ENCODE measurements at regions not wholly inside any gene's neighbourhood (a gene's known extent, or its start where the extent isn't known, plus 50 kb on each side); places are given as distances from the start of the nearest gene placed in this dataset.
"Not testable (repeated sequence)": the region's sequence is repeated elsewhere in the genome, so short reads cannot be mapped to it uniquely, and the experiment has no call there.

- H3K27me3 ChIP-seq (ENCODE audit: control insufficient read depth in 3 of 3, insufficient read depth in 3 of 3, low read depth in 1 of 3, low read length in 3 of 3); H3K4me1 ChIP-seq (ENCODE audit: control insufficient read depth in 2 of 2, insufficient read depth in 1 of 2, low read depth in 1 of 2, low read length in 2 of 2); H2BK12ac ChIP-seq (ENCODE audit: low read length); DNase-seq (ENCODE audit: low spot score); H2BK5ac ChIP-seq (ENCODE audit: low read length); H3K23ac ChIP-seq (ENCODE audit: low read depth, low read length, poor library complexity); H2AK5ac ChIP-seq (ENCODE audit: low read depth, low read length); H4K8ac ChIP-seq (ENCODE audit: low read depth, low read length); H3K14ac ChIP-seq (ENCODE audit: low read length); H4K91ac ChIP-seq (ENCODE audit: low read depth, low read length, poor library complexity); H3K9ac ChIP-seq (ENCODE audit: low read depth, low read length, poor library complexity); H3K79me1 ChIP-seq (ENCODE audit: low read depth, low read length); H3K4me3 ChIP-seq (ENCODE audit: low read length in 2 of 2); H2BK15ac ChIP-seq (ENCODE audit: low read length); H3K27ac ChIP-seq (replicated peaks; ENCODE audit: low read length); H3K18ac ChIP-seq (ENCODE audit: low read length); H2AFZ ChIP-seq (ENCODE audit: low read length); H3K4ac ChIP-seq (ENCODE audit: low read length); H2BK120ac ChIP-seq (ENCODE audit: low read depth, low read length); H3K9me3 ChIP-seq (replicated peaks in 1 of 2; ENCODE audit: control insufficient read depth in 2 of 2, insufficient read depth in 1 of 2, low read depth in 1 of 2, low read length in 2 of 2); H3K36me3 ChIP-seq (replicated peaks in 1 of 2; ENCODE audit: control insufficient read depth in 2 of 2, insufficient read depth in 2 of 2, low read length in 2 of 2); H3K4me2 ChIP-seq (ENCODE audit: insufficient read depth, low read length, poor library complexity, severe bottlenecking): not testable (repeated sequence)
- WGBS, 2 donors (ENCODE audit: extremely low coverage in 2 of 2, insufficient read length in 2 of 2, insufficient replicate concordance in 1 of 2) = no CpG with 5 or more reads among the region's 2 CpGs
Observed at GRCh38 chr15:84094720-84095119, 140.9 kb upstream of the GOLGA6L4 start.

DNA sequence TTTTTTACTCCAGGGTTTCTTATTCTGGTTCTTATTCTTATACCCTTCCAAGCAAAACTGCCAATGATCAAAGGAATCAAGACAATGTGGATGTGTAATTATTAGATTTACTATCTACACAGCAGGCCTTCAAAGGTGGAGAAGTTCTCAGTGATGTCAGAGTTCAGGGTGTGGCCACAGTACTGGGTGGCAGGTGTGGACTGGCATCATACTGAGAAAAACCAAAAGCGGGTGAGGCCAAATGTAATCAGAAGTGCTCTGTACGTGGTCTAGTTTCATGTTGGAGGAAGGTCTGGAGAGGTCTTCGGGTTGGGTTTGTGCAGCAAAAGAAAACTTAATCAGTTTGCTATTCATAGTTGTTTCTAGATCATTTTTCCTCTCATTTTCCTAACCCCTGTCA, 138.5 kb upstream of the GOLGA6L4 start:
- not testable (repeated sequence) for H3K4me1 ChIP-seq (ENCODE audit: control insufficient read depth in 2 of 2, insufficient read depth in 1 of 2, low read depth in 1 of 2, low read length in 2 of 2); H3K4ac ChIP-seq (ENCODE audit: low read length); H2AK5ac ChIP-seq (ENCODE audit: low read depth, low read length); H3K14ac ChIP-seq (ENCODE audit: low read length); H3K79me1 ChIP-seq (ENCODE audit: low read depth, low read length); H3K9ac ChIP-seq (ENCODE audit: low read depth, low read length, poor library complexity); DNase-seq (ENCODE audit: low spot score); H2BK12ac ChIP-seq (ENCODE audit: low read length); H2AFZ ChIP-seq (ENCODE audit: low read length); H3K4me3 ChIP-seq (ENCODE audit: low read length in 2 of 2); H3K18ac ChIP-seq (ENCODE audit: low read length); H3K4me2 ChIP-seq (ENCODE audit: insufficient read depth, low read length, poor library complexity, severe bottlenecking); H2BK120ac ChIP-seq (ENCODE audit: low read depth, low read length); H3K36me3 ChIP-seq (replicated peaks in 1 of 2; ENCODE audit: control insufficient read depth in 2 of 2, insufficient read depth in 2 of 2, low read length in 2 of 2); H3K27me3 ChIP-seq (ENCODE audit: control insufficient read depth in 3 of 3, insufficient read depth in 3 of 3, low read depth in 1 of 3, low read length in 3 of 3); H2BK15ac ChIP-seq (ENCODE audit: low read length); H2BK5ac ChIP-seq (ENCODE audit: low read length); H4K91ac ChIP-seq (ENCODE audit: low read depth, low read length, poor library complexity); H4K8ac ChIP-seq (ENCODE audit: low read depth, low read length); H3K9me3 ChIP-seq (replicated peaks in 1 of 2; ENCODE audit: control insufficient read depth in 2 of 2, insufficient read depth in 1 of 2, low read depth in 1 of 2, low read length in 2 of 2); H3K23ac ChIP-seq (ENCODE audit: low read depth, low read length, poor library complexity); H3K27ac ChIP-seq (replicated peaks; ENCODE audit: low read length)
- no CpG with 5 or more reads among the region's 3 CpGs for WGBS, 2 donors (ENCODE audit: extremely low coverage in 2 of 2, insufficient read length in 2 of 2, insufficient replicate concordance in 1 of 2)

DNA sequence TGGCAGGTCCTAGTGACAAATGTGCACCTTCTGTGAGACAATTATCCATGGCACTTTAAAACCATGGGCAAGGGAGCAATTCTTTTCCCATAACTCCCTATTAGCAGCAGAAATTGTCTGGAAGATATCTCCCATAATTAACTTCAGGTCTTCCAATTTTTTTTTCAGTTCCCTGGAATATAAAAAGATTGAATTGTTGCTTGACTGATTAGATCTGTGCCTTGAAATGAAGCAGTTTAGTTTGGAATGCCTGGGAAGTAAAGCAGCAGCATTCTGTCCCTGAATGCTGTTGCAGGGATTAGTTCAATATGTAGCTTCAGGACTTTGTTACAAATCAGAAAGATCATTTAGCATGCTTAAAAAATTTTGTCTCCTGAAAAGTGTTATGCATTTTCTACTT, 137.0 kb upstream of the GOLGA6L4 start:
- H3K27me3 ChIP-seq (ENCODE audit: control insufficient read depth in 3 of 3, insufficient read depth in 3 of 3, low read depth in 1 of 3, low read length in 3 of 3) = no peaks in the 10 kb centered on the region
- H3K9ac ChIP-seq (ENCODE audit: low read depth, low read length, poor library complexity) = no peak overlapping the region
- no peak overlapping the region for H4K8ac ChIP-seq (ENCODE audit: low read depth, low read length)
- no peak overlapping the region for H2BK5ac ChIP-seq (ENCODE audit: low read length)
- no peaks in the 10 kb centered on the region for H3K9me3 ChIP-seq (replicated peaks in 1 of 2; ENCODE audit: control insufficient read depth in 2 of 2, insufficient read depth in 1 of 2, low read depth in 1 of 2, low read length in 2 of 2)
- H3K79me1 ChIP-seq (ENCODE audit: low read depth, low read length) = no peaks in the 10 kb centered on the region
- no peaks in the 10 kb centered on the region for H3K36me3 ChIP-seq (replicated peaks in 1 of 2; ENCODE audit: control insufficient read depth in 2 of 2, insufficient read depth in 2 of 2, low read length in 2 of 2)
- H2BK15ac ChIP-seq (ENCODE audit: low read length) = no peak overlapping the region
- peaks cover 0 to 4% of the 10 kb centered on the region in 2 donors for H3K4me1 ChIP-seq (ENCODE audit: control insufficient read depth in 2 of 2, insufficient read depth in 1 of 2, low read depth in 1 of 2, low read length in 2 of 2)
- H3K4ac ChIP-seq (ENCODE audit: low read length) = no peak overlapping the region
- no peak overlapping the region for H3K23ac ChIP-seq (ENCODE audit: low read depth, low read length, poor library complexity)
- no peak overlapping the region for H3K4me2 ChIP-seq (ENCODE audit: insufficient read depth, low read length, poor library complexity, severe bottlenecking)
- H2BK12ac ChIP-seq (ENCODE audit: low read length) = no peak overlapping the region
- H2AK5ac ChIP-seq (ENCODE audit: low read depth, low read length) = no peak overlapping the region
- H2BK120ac ChIP-seq (ENCODE audit: low read depth, low read length) = no peak overlapping the region
- H3K18ac ChIP-seq (ENCODE audit: low read length) = no peak overlapping the region
- no peak overlapping the region for H3K27ac ChIP-seq (replicated peaks; ENCODE audit: low read length)
- no peak overlapping the region for H3K14ac ChIP-seq (ENCODE audit: low read length)
- no peak overlapping the region for H2AFZ ChIP-seq (ENCODE audit: low read length)
- H4K91ac ChIP-seq (ENCODE audit: low read depth, low read length, poor library complexity) = no peak overlapping the region
- H3K4me3 ChIP-seq (ENCODE audit: low read length in 2 of 2) = no peak overlapping the region
- no peak for DNase-seq (ENCODE audit: low spot score)

- Histone ChIP-seq H3K23ac (ENCODE audit: low read depth, low read length, poor library complexity) (no peak overlapping the region), H2BK120ac (ENCODE audit: low read depth, low read length) (no peak overlapping the region), H2AFZ (ENCODE audit: low read length) (peak overlapping the region; percentile 76), H3K18ac (ENCODE audit: low read length) (no peak overlapping the region), H3K14ac (ENCODE audit: low read length) (no peak overlapping the region), H4K8ac (ENCODE audit: low read depth, low read length) (no peak overlapping the region), H3K4ac (ENCODE audit: low read length) (no peak overlapping the region), H3K27me3 (ENCODE audit: control insufficient read depth in 3 of 3, insufficient read depth in 3 of 3, low read depth in 1 of 3, low read length in 3 of 3) (no peaks in the 10 kb centered on the region), H3K79me1 (ENCODE audit: low read depth, low read length) (no peaks in the 10 kb centered on the region), H3K36me3 (replicated peaks in 1 of 2; ENCODE audit: control insufficient read depth in 2 of 2, insufficient read depth in 2 of 2, low read length in 2 of 2) (no peaks in the 10 kb centered on the region), H2AK5ac (ENCODE audit: low read depth, low read length) (no peak overlapping the region), H2BK5ac (ENCODE audit: low read length) (no peak overlapping the region), H4K91ac (ENCODE audit: low read depth, low read length, poor library complexity) (no peak overlapping the region), H3K9ac (ENCODE audit: low read depth, low read length, poor library complexity) (no peak overlapping the region), H3K9me3 (replicated peaks in 1 of 2; ENCODE audit: control insufficient read depth in 2 of 2, insufficient read depth in 1 of 2, low read depth in 1 of 2, low read length in 2 of 2) (no peaks in the 10 kb centered on the region), H3K4me1 (ENCODE audit: control insufficient read depth in 2 of 2, insufficient read depth in 1 of 2, low read depth in 1 of 2, low read length in 2 of 2) (peaks cover 0 to 4% of the 10 kb centered on the region in 2 donors), H3K4me3 (ENCODE audit: low read length in 2 of 2) (no peak overlapping the region), H2BK15ac (ENCODE audit: low read length) (no peak overlapping the region), H3K4me2 (ENCODE audit: insufficient read depth, low read length, poor library complexity, severe bottlenecking) (no peak overlapping the region), H2BK12ac (ENCODE audit: low read length) (no peak overlapping the region), H3K27ac (replicated peaks; ENCODE audit: low read length) (no peak overlapping the region)
- DNase-seq (ENCODE audit: low spot score) = no peak
- WGBS, 2 donors (ENCODE audit: extremely low coverage in 2 of 2, insufficient read length in 2 of 2, insufficient replicate concordance in 1 of 2) = no CpG with 5 or more reads among the region's 1 CpG
Observed at GRCh38 chr15:84099181-84099580, 136.4 kb upstream of the GOLGA6L4 start.
